Testis (tissue), 2 donors: ENCODE measurements at regions not wholly inside any gene's neighbourhood (a gene's known extent, or its start where the extent isn't known, plus 50 kb on each side); places are given as distances from the start of the nearest gene placed in this dataset.

ENCODE experiments used
- POLR2A ChIP-seq: fragments of 450-650 bp; IDR thresholded peaks from one replicate; pipeline ENCODE4 v1.6.1; 2017; ENCODE audit warnings: antibody characterized with exemption, mild to moderate bottlenecking, moderate library complexity
- TF ChIP-seq, protein P1 (sequence below), 3 experiments: fragments of 450-650 bp in 2 of 3; fragments of 200-600 bp in 1 of 3; sonication (generic) in 1 of 3; IDR thresholded peaks; one replicate each; pipeline ENCODE4 v1.5.1; 2016 to 2019; ENCODE audit warnings: antibody characterized with exemption in 3 of 3, mild to moderate bottlenecking in 2 of 3, moderate library complexity in 1 of 3

DNA sequence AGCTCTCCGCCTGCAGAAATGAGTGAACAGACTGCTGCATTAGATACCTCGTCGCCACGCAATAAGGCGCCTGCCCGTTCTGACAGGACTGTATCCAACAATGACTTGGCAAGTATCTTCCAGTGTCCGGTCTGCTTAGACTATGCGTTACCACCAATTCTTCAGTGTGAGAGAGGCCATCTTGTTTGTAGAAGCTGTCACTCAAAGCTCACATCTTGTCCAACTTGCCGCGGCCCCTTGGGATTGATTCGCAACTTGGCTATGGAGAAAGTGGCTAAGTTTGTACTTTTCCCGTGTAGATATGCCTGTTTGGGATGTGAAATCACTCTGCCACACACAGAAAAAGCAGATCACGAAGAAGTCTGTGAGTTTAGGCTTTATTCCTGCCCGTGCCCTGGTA lies 172.0 kb upstream of the MAGEB16 start:
- TF ChIP-seq, protein P1, sequence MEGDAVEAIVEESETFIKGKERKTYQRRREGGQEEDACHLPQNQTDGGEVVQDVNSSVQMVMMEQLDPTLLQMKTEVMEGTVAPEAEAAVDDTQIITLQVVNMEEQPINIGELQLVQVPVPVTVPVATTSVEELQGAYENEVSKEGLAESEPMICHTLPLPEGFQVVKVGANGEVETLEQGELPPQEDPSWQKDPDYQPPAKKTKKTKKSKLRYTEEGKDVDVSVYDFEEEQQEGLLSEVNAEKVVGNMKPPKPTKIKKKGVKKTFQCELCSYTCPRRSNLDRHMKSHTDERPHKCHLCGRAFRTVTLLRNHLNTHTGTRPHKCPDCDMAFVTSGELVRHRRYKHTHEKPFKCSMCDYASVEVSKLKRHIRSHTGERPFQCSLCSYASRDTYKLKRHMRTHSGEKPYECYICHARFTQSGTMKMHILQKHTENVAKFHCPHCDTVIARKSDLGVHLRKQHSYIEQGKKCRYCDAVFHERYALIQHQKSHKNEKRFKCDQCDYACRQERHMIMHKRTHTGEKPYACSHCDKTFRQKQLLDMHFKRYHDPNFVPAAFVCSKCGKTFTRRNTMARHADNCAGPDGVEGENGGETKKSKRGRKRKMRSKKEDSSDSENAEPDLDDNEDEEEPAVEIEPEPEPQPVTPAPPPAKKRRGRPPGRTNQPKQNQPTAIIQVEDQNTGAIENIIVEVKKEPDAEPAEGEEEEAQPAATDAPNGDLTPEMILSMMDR (IDR thresholded peaks at IDR 0.05) = no peak
- TF ChIP-seq POLR2A = no peak
